Naive thymus-derived CD4-positive, alpha-beta T cell (primary cell): ENCODE measurements at regions not wholly inside any gene's neighbourhood (a gene's known extent, or its start where the extent isn't known, plus 50 kb on each side); places are given as distances from the start of the nearest gene placed in this dataset.
"Not testable (repeated sequence)": the region's sequence is repeated elsewhere in the genome, so short reads cannot be mapped to it uniquely, and the experiment has no call there.

Experiments used
- ATAC-seq: fragments of 150-1000 bp; cut with Tn5 transposase; 2 replicates; pipeline ENCODE4 v1.10.0; 2021; ENCODE audit warnings: mild to moderate bottlenecking, moderate library complexity
- CTCF ChIA-PET: fragments of 350-600 bp; sonication (Branson Sonifier 250); formaldehyde crosslinking; loops from one replicate; lab custom pipeline; 2021; ENCODE audit warnings: antibody characterized with exemption; lab: Charles Lee
- POLR2A ChIA-PET: fragments of 350-600 bp; sonication (Branson Sonifier 250); formaldehyde crosslinking; loops from one replicate; lab custom pipeline; 2021; ENCODE audit warnings: antibody characterized with exemption, inconsistent platforms; lab: Charles Lee
- DNase-seq, 9 donors: peaks; one replicate each; pipeline versions ENCODE4 v3.0.0 to v3.0.0-alpha.2; 2020 to 2022; ENCODE audit warnings: mixed read lengths in 1 of 9
- H3K27ac ChIP-seq: one replicate; pipeline ENCODE4 v1.7.0; 2013; ENCODE audit warnings: mild to moderate bottlenecking, low read depth, low read length, moderate library complexity
- H3K27me3 ChIP-seq, 2 donors: one replicate each; pipeline ENCODE4 v1.7.0; 2013; ENCODE audit warnings: low read length in 2 of 2, mild to moderate bottlenecking in 2 of 2, moderate library complexity in 2 of 2; ENCODE audit not compliant: control insufficient read depth in 2 of 2, insufficient read depth in 2 of 2
- H3K36me3 ChIP-seq, 3 experiments: 1 replicate in 2 of 3; 2 replicates in 1 of 3; pipeline ENCODE4 v1.7.0; 2013; ENCODE audit warnings: low read length in 3 of 3, mild to moderate bottlenecking in 3 of 3, moderate library complexity in 1 of 3; ENCODE audit not compliant: insufficient read depth in 3 of 3, control insufficient read depth in 2 of 3
- H3K4me1 ChIP-seq, 2 donors: one replicate each; pipeline ENCODE4 v1.7.0; 2013; ENCODE audit warnings: low read length in 2 of 2, mild to moderate bottlenecking in 2 of 2, moderate library complexity in 1 of 2; ENCODE audit not compliant: control insufficient read depth in 2 of 2, insufficient read depth in 2 of 2
- H3K4me3 ChIP-seq: 2 replicates; pipeline ENCODE4 v1.7.0; 2013; ENCODE audit warnings: mild to moderate bottlenecking, low read length
- H3K9me3 ChIP-seq, 3 experiments: 1 replicate in 2 of 3; 2 replicates in 1 of 3; pipeline ENCODE4 v1.7.0; 2013; ENCODE audit warnings: low read length in 3 of 3; ENCODE audit not compliant: control insufficient read depth in 2 of 3
- H3K27ac Mint-ChIP-seq, 9 donors: one replicate each; pipeline ENCODE4 v1.8.0; 2020 to 2022; ENCODE audit warnings: mixed read lengths in 9 of 9, mild to moderate bottlenecking in 8 of 9, moderate library complexity in 5 of 9, inconsistent platforms in 2 of 9
- H3K27me3 Mint-ChIP-seq, 5 donors: one replicate each; pipeline ENCODE4 v1.8.0; 2021 to 2022; ENCODE audit warnings: mixed read lengths in 5 of 5, mild to moderate bottlenecking in 1 of 5
- H3K36me3 Mint-ChIP-seq, 5 donors: one replicate each; pipeline ENCODE4 v1.8.0; 2020 to 2022; ENCODE audit warnings: mixed read lengths in 5 of 5, mild to moderate bottlenecking in 3 of 5, inconsistent platforms in 1 of 5
- H3K4me1 Mint-ChIP-seq, 7 donors: one replicate each; pipeline ENCODE4 v1.8.0; 2020 to 2022; ENCODE audit warnings: mixed read lengths in 7 of 7, mild to moderate bottlenecking in 3 of 7, inconsistent platforms in 1 of 7
- H3K4me3 Mint-ChIP-seq, 10 donors: one replicate each; pipeline ENCODE4 v1.8.0; 2020 to 2022; ENCODE audit warnings: mild to moderate bottlenecking in 10 of 10, mixed read lengths in 10 of 10, moderate library complexity in 6 of 10, inconsistent platforms in 2 of 10
- H3K9me3 Mint-ChIP-seq, 11 donors: one replicate each; pipeline ENCODE4 v1.8.0; 2020 to 2022; ENCODE audit warnings: mixed read lengths in 11 of 11, mild to moderate bottlenecking in 4 of 11, inconsistent platforms in 1 of 11, moderate library complexity in 1 of 11
- intact Hi-C, 2 donors: fragments of 100-400 bp; cut with micrococcal nuclease; formaldehyde crosslinking; loops; one replicate each; pipeline ENCODE4 v1.15.1; 2023

DNA sequence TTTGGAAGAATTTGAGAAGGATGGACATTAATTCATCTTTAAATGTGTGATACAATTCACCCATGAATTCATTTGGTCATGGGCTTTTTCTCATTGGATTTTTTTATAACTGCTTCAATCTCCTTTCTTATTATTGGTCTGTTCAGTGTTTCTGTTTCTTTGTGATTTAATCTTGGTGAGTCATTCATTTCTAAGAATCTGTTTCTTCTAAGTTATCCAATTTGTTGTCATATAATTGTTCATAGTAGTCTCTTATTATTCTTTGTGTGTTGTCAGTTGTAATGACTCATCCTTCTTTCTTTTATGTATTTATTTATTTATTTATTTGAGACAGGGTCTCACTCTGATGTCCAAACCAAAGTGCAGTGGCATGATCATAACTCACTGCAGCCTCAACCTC is 146.1 kb upstream of the ZNF267 start:
- Mint-ChIP-seq H3K36me3 (peaks cover 53 to 91% (median 85%) of the 10 kb centered on the region in 5 donors), H3K27ac (no peak overlapping the region), H3K27me3 (no peaks in the 10 kb centered on the region), H3K4me3 (peak overlapping the region in 1 of 10 donors; percentile 2), H3K9me3 (peaks cover 8 to 93% (median 49%) of the 10 kb centered on the region in 11 donors), H3K4me1 (peaks cover 0 to 38% (median 12%) of the 10 kb centered on the region in 7 donors)
- H3K4me3 ChIP-seq = no peak overlapping the region
- H3K36me3 ChIP-seq = peaks cover 0 to 44% (median 6%) of the 10 kb centered on the region in 3 experiments
- ChIA-PET POLR2A (no interaction called here), CTCF (no interaction called here)
- ATAC-seq (no peak), DNase-seq (no peak)
- no peaks in the 10 kb centered on the region for H3K27me3 ChIP-seq
- H3K27ac ChIP-seq = no peak overlapping the region
- peaks cover 0 to 11% (median 7%) of the 10 kb centered on the region in 3 experiments for H3K9me3 ChIP-seq
- no peaks in the 10 kb centered on the region for H3K4me1 ChIP-seq
- intact Hi-C loops = no loop called here

GRCh38 chr16:31734265-31734664 is 139.3 kb upstream of the ZNF267 start:
- no peak overlapping the region for H3K4me3 Mint-ChIP-seq
- intact Hi-C loops = no loop called here

GRCh38 chr16:31745098-31745497 is 128.5 kb upstream of the ZNF267 start:
- H3K4me3 Mint-ChIP-seq = peak overlapping the region in 3 of 10 donors; percentile 15 to 42 (median 17)
- H3K4me1 Mint-ChIP-seq = peaks cover 0 to 23% (median 3%) of the 10 kb centered on the region in 7 donors
- intact Hi-C loops, H3K4me1 ChIP-seq, H3K27me3 ChIP-seq, H3K27ac ChIP-seq, CTCF ChIA-PET, POLR2A ChIA-PET, H3K27me3 Mint-ChIP-seq, ATAC-seq, H3K27ac Mint-ChIP-seq, DNase-seq, H3K4me3 ChIP-seq: not testable (repeated sequence)
- Histone ChIP-seq H3K36me3 (peaks cover 5 to 44% (median 18%) of the 10 kb centered on the region in 3 experiments), H3K9me3 (peaks cover 9 to 64% (median 30%) of the 10 kb centered on the region in 3 experiments)
- peaks cover 64 to 96% (median 91%) of the 10 kb centered on the region in 5 donors for H3K36me3 Mint-ChIP-seq
- peaks cover 30 to 99% (median 91%) of the 10 kb centered on the region in 11 donors for H3K9me3 Mint-ChIP-seq

More at GRCh38 chr16:31734265-31734664, 139.3 kb upstream of the ZNF267 start:
- Histone ChIP-seq H3K27ac (no peak overlapping the region), H3K4me1 (no peaks in the 10 kb centered on the region), H3K36me3 (peaks cover 0 to 55% (median under 1%) of the 10 kb centered on the region in 3 experiments), H3K9me3 (peaks cover 0 to 24% (median 8%) of the 10 kb centered on the region in 3 experiments), H3K4me3 (no peak overlapping the region), H3K27me3 (no peaks in the 10 kb centered on the region)
- no peak for DNase-seq
- H3K27me3 Mint-ChIP-seq = no peaks in the 10 kb centered on the region
- POLR2A ChIA-PET = no interaction called here
- CTCF ChIA-PET = no interaction called here
- H3K4me1 Mint-ChIP-seq = peaks cover 0 to 10% (median 7%) of the 10 kb centered on the region in 7 donors
- peaks cover 61 to 95% (median 93%) of the 10 kb centered on the region in 5 donors for H3K36me3 Mint-ChIP-seq
- H3K27ac Mint-ChIP-seq = no peak overlapping the region
- H3K9me3 Mint-ChIP-seq = peaks cover 19 to 96% (median 60%) of the 10 kb centered on the region in 11 donors
- no peak for ATAC-seq

GRCh38 chr16:31745900-31746299 is 127.7 kb upstream of the ZNF267 start:
- peaks cover 0 to 23% (median 0%) of the 10 kb centered on the region in 7 donors for H3K4me1 Mint-ChIP-seq
- H3K9me3 ChIP-seq = peaks cover 9 to 64% (median 31%) of the 10 kb centered on the region in 3 experiments
- peaks cover 26 to 99% (median 91%) of the 10 kb centered on the region in 11 donors for H3K9me3 Mint-ChIP-seq
- CTCF ChIA-PET = no interaction called here
- H3K4me3 Mint-ChIP-seq = peak overlapping the region in 2 of 10 donors; percentile 25 to 41
- POLR2A ChIA-PET = no interaction called here
- intact Hi-C loops = no loop called here
- peaks cover 5 to 44% (median 18%) of the 10 kb centered on the region in 3 experiments for H3K36me3 ChIP-seq
- no peaks in the 10 kb centered on the region for H3K27me3 Mint-ChIP-seq
- H3K27ac Mint-ChIP-seq = no peak overlapping the region
- ATAC-seq (no peak), DNase-seq (no peak)
- no peaks in the 10 kb centered on the region for H3K27me3 ChIP-seq
- H3K27ac ChIP-seq = no peak overlapping the region
- no peaks in the 10 kb centered on the region for H3K4me1 ChIP-seq
- H3K4me3 ChIP-seq = no peak overlapping the region
- H3K36me3 Mint-ChIP-seq = peaks cover 61 to 96% (median 89%) of the 10 kb centered on the region in 5 donors

- peaks cover 32 to 77% (median 49%) of the 10 kb centered on the region in 3 experiments for H3K9me3 ChIP-seq
- ATAC-seq (no peak), DNase-seq (no peak)
- H3K4me1 ChIP-seq = no peaks in the 10 kb centered on the region
- H3K9me3 Mint-ChIP-seq = peaks cover 20 to 96% (median 85%) of the 10 kb centered on the region in 11 donors
- intact Hi-C loops = no loop called here
- peak overlapping the region; percentile 1 for H3K4me3 ChIP-seq
- H3K36me3 Mint-ChIP-seq = peaks cover 58 to 88% (median 82%) of the 10 kb centered on the region in 5 donors
- ChIA-PET CTCF (no interaction called here), POLR2A (no interaction called here)
- no peaks in the 10 kb centered on the region for H3K4me1 Mint-ChIP-seq
- H3K27me3 ChIP-seq = no peaks in the 10 kb centered on the region
- H3K36me3 ChIP-seq = peaks cover 15 to 58% (median 29%) of the 10 kb centered on the region in 3 experiments
- H3K27me3 Mint-ChIP-seq = no peaks in the 10 kb centered on the region
- no peak overlapping the region for H3K27ac Mint-ChIP-seq
- no peak overlapping the region for H3K27ac ChIP-seq
- H3K4me3 Mint-ChIP-seq = no peak overlapping the region
Observed at GRCh38 chr16:31754998-31755615, 118.5 kb upstream of the ZNF267 start.

DNA sequence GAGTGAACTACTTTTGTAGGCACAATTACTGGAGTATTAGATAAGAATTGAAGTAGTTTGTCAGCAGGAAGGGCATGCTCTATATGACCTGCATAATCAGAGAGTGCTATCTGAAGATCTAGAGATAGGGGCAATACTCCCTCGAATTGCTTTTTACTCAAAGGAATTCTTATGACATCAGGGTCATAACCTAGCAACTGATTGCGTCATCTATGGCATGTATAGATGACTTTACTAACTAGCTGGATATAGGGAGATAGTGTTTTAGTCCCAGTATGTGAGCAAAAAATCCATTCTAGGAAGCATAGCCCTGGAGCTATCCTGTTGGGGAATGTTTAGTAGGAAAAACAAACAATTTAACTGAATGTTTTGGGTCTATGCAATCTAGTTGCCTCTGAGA is 109.5 kb upstream of the ZNF267 start:
- H3K9me3 Mint-ChIP-seq = peaks cover 12 to 93% (median 57%) of the 10 kb centered on the region in 11 donors
- H3K4me3 Mint-ChIP-seq = no peak overlapping the region

More for the DNA sequence above, 109.5 kb upstream of the ZNF267 start:
- no peak overlapping the region for H3K27ac ChIP-seq
- H3K27ac Mint-ChIP-seq = no peak overlapping the region
- no peaks in the 10 kb centered on the region for H3K4me1 ChIP-seq
- H3K27me3 Mint-ChIP-seq = no peaks in the 10 kb centered on the region
- peaks cover 0 to 5% (median 3%) of the 10 kb centered on the region in 3 experiments for H3K36me3 ChIP-seq
- intact Hi-C loops = no loop called here
- ChIA-PET POLR2A (interaction anchor here (0.6 kb wide), 1 partner anchor 109 kb away, joined by 3 read pairs; no protein-coding TSS in a partner anchor), CTCF (no interaction called here)
- DNase-seq (no peak), ATAC-seq (no peak)
- H3K36me3 Mint-ChIP-seq = peaks cover 18 to 37% (median 30%) of the 10 kb centered on the region in 5 donors
- peaks cover 8 to 72% (median 20%) of the 10 kb centered on the region in 3 experiments for H3K9me3 ChIP-seq
- H3K27me3 ChIP-seq = no peaks in the 10 kb centered on the region
- no peak overlapping the region for H3K4me3 ChIP-seq
- H3K4me1 Mint-ChIP-seq = no peaks in the 10 kb centered on the region
